Sigmoid colon (tissue), 4 donors: ENCODE measurements at regions not wholly inside any gene's neighbourhood (a gene's known extent, or its start where the extent isn't known, plus 50 kb on each side); places are given as distances from the start of the nearest gene placed in this dataset.
A peak's percentile ranks its signal among the peaks of the same experiment; 100 is the strongest.

Experiments used
- EP300 ChIP-seq, 4 donors: sonication (generic); formaldehyde crosslinking; IDR thresholded peaks; one replicate each; pipeline ENCODE4 v1.6.1; 2017; ENCODE audit warnings: antibody characterized with exemption in 4 of 4
- POLR2A ChIP-seq, 2 donors: fragments of 450-650 bp; IDR thresholded peaks; one replicate each; pipeline ENCODE4 v1.6.1; 2016; ENCODE audit warnings: antibody characterized with exemption in 2 of 2, mild to moderate bottlenecking in 2 of 2, moderate library complexity in 2 of 2
- POLR2AphosphoS5 ChIP-seq, 4 donors: sonication (generic); formaldehyde crosslinking; IDR thresholded peaks; one replicate each; pipeline ENCODE4 v1.6.1; 2017; ENCODE audit warnings: antibody characterized with exemption in 4 of 4
- TF ChIP-seq, protein P1 (sequence below), 4 experiments: fragments of 450-650 bp in 3 of 4; fragments of 200-600 bp in 1 of 4; IDR thresholded peaks; one replicate each; pipeline ENCODE4 v1.5.1; 2016 to 2019; ENCODE audit warnings: antibody characterized with exemption in 4 of 4, mild to moderate bottlenecking in 3 of 4, moderate library complexity in 2 of 4

DNA sequence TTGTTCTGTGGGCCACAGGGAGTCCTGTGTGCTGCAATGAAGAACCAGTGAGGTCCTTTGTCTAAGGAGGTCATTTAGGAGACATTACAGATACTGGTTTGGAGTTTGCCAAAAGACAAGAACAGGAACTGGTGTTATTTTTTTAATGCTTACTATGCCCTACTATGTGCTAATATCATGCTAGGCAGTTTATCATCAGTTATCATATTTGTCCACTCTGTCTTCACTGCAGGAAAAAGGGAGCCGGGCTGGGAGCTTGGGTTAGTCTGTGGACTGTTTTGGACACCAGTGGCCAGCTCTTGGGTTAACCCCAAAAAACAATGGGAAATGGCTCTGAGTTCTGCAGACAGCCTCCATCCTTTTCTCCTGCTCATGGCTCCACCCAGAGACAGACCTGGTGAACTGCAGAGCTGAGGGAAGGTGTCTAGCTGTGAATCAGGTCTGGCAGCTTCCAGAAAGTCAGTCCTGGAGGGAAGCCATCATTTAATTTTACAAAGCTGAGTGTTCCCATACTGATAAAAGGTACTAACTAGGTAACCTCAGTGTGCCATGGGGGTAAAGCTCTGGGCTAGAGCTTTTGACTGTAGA is 101.2 kb upstream of the ZNF746 start:
- TF ChIP-seq, protein P1, sequence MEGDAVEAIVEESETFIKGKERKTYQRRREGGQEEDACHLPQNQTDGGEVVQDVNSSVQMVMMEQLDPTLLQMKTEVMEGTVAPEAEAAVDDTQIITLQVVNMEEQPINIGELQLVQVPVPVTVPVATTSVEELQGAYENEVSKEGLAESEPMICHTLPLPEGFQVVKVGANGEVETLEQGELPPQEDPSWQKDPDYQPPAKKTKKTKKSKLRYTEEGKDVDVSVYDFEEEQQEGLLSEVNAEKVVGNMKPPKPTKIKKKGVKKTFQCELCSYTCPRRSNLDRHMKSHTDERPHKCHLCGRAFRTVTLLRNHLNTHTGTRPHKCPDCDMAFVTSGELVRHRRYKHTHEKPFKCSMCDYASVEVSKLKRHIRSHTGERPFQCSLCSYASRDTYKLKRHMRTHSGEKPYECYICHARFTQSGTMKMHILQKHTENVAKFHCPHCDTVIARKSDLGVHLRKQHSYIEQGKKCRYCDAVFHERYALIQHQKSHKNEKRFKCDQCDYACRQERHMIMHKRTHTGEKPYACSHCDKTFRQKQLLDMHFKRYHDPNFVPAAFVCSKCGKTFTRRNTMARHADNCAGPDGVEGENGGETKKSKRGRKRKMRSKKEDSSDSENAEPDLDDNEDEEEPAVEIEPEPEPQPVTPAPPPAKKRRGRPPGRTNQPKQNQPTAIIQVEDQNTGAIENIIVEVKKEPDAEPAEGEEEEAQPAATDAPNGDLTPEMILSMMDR (IDR thresholded peaks at IDR 0.05): peak in 1 of 4 experiments; percentile 6
- TF ChIP-seq EP300 (IDR thresholded peaks at IDR 0.05) (no peak), POLR2A (IDR thresholded peaks at IDR 0.05) (no peak), POLR2AphosphoS5 (IDR thresholded peaks at IDR 0.05) (no peak)
